Activated T-cell treated with anti-CD3 and anti-CD28 coated beads for 48 hours (primary cell): ENCODE measurements at regions not wholly inside any gene's neighbourhood (a gene's known extent, or its start where the extent isn't known, plus 50 kb on each side); places are given as distances from the start of the nearest gene placed in this dataset.
"Not testable (repeated sequence)": the region's sequence is repeated elsewhere in the genome, so short reads cannot be mapped to it uniquely, and the experiment has no call there.

Experiments
- DNase-seq: peaks from one replicate; pipeline ENCODE4 v3.0.0-alpha.2; 2020; ENCODE audit warnings: low read depth

- not testable (repeated sequence) for DNase-seq
Measured at GRCh38 chr4:130012806-130013205, 916.9 kb downstream of the C4orf33 start.

- no peak for DNase-seq
Measured at GRCh38 chr4:130021706-130022105, 925.8 kb downstream of the C4orf33 start.

GRCh38 chr4:130023088-130023487 is 927.1 kb downstream of the C4orf33 start:
- DNase-seq: no peak

GRCh38 chr4:130025701-130026100 is 929.7 kb downstream of the C4orf33 start:
- DNase-seq: no peak

GRCh38 chr4:130026185-130026584 is 930.2 kb downstream of the C4orf33 start:
- DNase-seq: no peak

- DNase-seq: no peak
Measured at GRCh38 chr4:130027973-130028372, 932.0 kb downstream of the C4orf33 start.

- no peak for DNase-seq
Measured at GRCh38 chr4:130028552-130028951, 932.6 kb downstream of the C4orf33 start.

- no peak for DNase-seq
Measured at GRCh38 chr4:130029442-130029841, 933.5 kb downstream of the C4orf33 start.

- no peak for DNase-seq
Measured at GRCh38 chr4:130031858-130032257, 935.9 kb downstream of the C4orf33 start.

GRCh38 chr4:130033657-130034056 is 937.7 kb downstream of the C4orf33 start:
- DNase-seq: not testable (repeated sequence)

GRCh38 chr4:130034876-130035275 is 938.9 kb downstream of the C4orf33 start:
- DNase-seq: no peak

GRCh38 chr4:130035391-130035790 is 939.4 kb downstream of the C4orf33 start:
- no peak for DNase-seq

GRCh38 chr4:130037866-130038265 is 941.9 kb downstream of the C4orf33 start:
- not testable (repeated sequence) for DNase-seq

GRCh38 chr4:130038540-130038939 is 942.6 kb downstream of the C4orf33 start:
- DNase-seq: not testable (repeated sequence)

GRCh38 chr4:130043732-130044160 is 947.8 kb downstream of the C4orf33 start:
- no peak for DNase-seq

- no peak for DNase-seq
Measured at GRCh38 chr4:130044788-130045531, 949.0 kb downstream of the C4orf33 start.

GRCh38 chr4:130053723-130054122 is 957.8 kb downstream of the C4orf33 start:
- no peak for DNase-seq

- DNase-seq: no peak
Measured at GRCh38 chr4:130054908-130055307, 959.0 kb downstream of the C4orf33 start.

GRCh38 chr4:130056286-130056685 is 960.3 kb downstream of the C4orf33 start:
- no peak for DNase-seq

- no peak for DNase-seq
Measured at GRCh38 chr4:130064471-130064870, 968.5 kb downstream of the C4orf33 start.

GRCh38 chr4:130067419-130067818 is 971.5 kb downstream of the C4orf33 start:
- no peak for DNase-seq

GRCh38 chr4:130068072-130068471 is 972.1 kb downstream of the C4orf33 start:
- no peak for DNase-seq

- no peak for DNase-seq
Measured at GRCh38 chr4:130071746-130072145, 975.8 kb downstream of the C4orf33 start.

GRCh38 chr4:130073145-130073790 is 977.3 kb downstream of the C4orf33 start:
- DNase-seq: no peak
